ENCODE measurements at regions not wholly inside any gene's neighbourhood (a gene's known extent, or its start where the extent isn't known, plus 50 kb on each side); places are given as distances from the start of the nearest gene placed in this dataset.

GRCh38 chr18:76233876-76234675 lies 261.0 kb downstream of the ZNF516 start:
- Mint-ChIP-seq H3K27me3 (peaks cover 12% of the 10 kb centered on the region), H3K4me3 (no peak overlapping the region), H3K9me3 (peaks cover 18% of the 10 kb centered on the region), H3K4me1 (ENCODE audit: low read depth) (no peaks in the 10 kb centered on the region), H3K36me3 (ENCODE audit: low read depth) (no peaks in the 10 kb centered on the region), H3K27ac (no peak overlapping the region)
- Histone ChIP-seq H3K9me3 (ENCODE audit: control insufficient read depth in 1 of 2, insufficient read depth in 1 of 2, low read length in 2 of 2) (peaks cover 0 to 6% of the 10 kb centered on the region in 2 experiments), H3K36me3 (ENCODE audit: insufficient read depth, low read length) (no peaks in the 10 kb centered on the region), H3K27ac (ENCODE audit: low read depth in 1 of 2, low read length in 2 of 2) (no peak overlapping the region), H3K27me3 (ENCODE audit: control insufficient read depth in 1 of 2, insufficient read depth in 2 of 2, low read length in 2 of 2) (no peaks in the 10 kb centered on the region), H3K4me1 (ENCODE audit: insufficient read depth, low read length) (no peaks in the 10 kb centered on the region), H3K4me3 (ENCODE audit: low read length) (no peak overlapping the region)
- ChIA-PET CTCF (no interaction called here), POLR2A (no interaction called here)
- TF ChIP-seq CTCF (IDR thresholded peaks at IDR 0.05), result no peak
- intact Hi-C loops (cut with DNase I, micrococcal nuclease), result no loop called here
- ATAC-seq (ENCODE audit: poor library complexity), result no peak
- DNase-seq, result no peak

- ATAC-seq (ENCODE audit: poor library complexity), result no peak
- peaks cover 0 to 2% of the 10 kb centered on the region in 2 experiments for H3K9me3 ChIP-seq (ENCODE audit: control insufficient read depth in 1 of 2, insufficient read depth in 1 of 2, low read length in 2 of 2)
- Mint-ChIP-seq H3K9me3 (peaks cover 15% of the 10 kb centered on the region), H3K4me1 (ENCODE audit: low read depth) (no peaks in the 10 kb centered on the region), H3K4me3 (no peak overlapping the region), H3K36me3 (ENCODE audit: low read depth) (no peaks in the 10 kb centered on the region), H3K27me3 (peaks cover 12% of the 10 kb centered on the region), H3K27ac (no peak overlapping the region)
- ChIA-PET POLR2A (no interaction called here), CTCF (no interaction called here)
- H3K27ac ChIP-seq (ENCODE audit: low read depth in 1 of 2, low read length in 2 of 2), result no peak overlapping the region
- TF ChIP-seq CTCF (IDR thresholded peaks at IDR 0.05), result no peak
- H3K27me3 ChIP-seq (ENCODE audit: control insufficient read depth in 1 of 2, insufficient read depth in 2 of 2, low read length in 2 of 2), result no peaks in the 10 kb centered on the region
- no peaks in the 10 kb centered on the region for H3K4me1 ChIP-seq (ENCODE audit: insufficient read depth, low read length)
- no peak for DNase-seq
- no peak overlapping the region for H3K4me3 ChIP-seq (ENCODE audit: low read length)
- H3K36me3 ChIP-seq (ENCODE audit: insufficient read depth, low read length), result no peaks in the 10 kb centered on the region
- intact Hi-C loops (cut with DNase I, micrococcal nuclease), result no loop called here
Measured at GRCh38 chr18:76233406-76233805, 261.6 kb downstream of the ZNF516 start.

GRCh38 chr18:76232779-76233178 lies 262.3 kb downstream of the ZNF516 start:
- POLR2A ChIA-PET, result no interaction called here
- no peaks in the 10 kb centered on the region for H3K36me3 ChIP-seq (ENCODE audit: insufficient read depth, low read length)
- peaks cover 12% of the 10 kb centered on the region for H3K27me3 Mint-ChIP-seq
- H3K4me1 ChIP-seq (ENCODE audit: insufficient read depth, low read length), result no peaks in the 10 kb centered on the region
- H3K9me3 Mint-ChIP-seq, result peaks cover 10% of the 10 kb centered on the region
- TF ChIP-seq CTCF (IDR thresholded peaks at IDR 0.05), result no peak
- H3K27me3 ChIP-seq (ENCODE audit: control insufficient read depth in 1 of 2, insufficient read depth in 2 of 2, low read length in 2 of 2), result no peaks in the 10 kb centered on the region
- no peak for ATAC-seq (ENCODE audit: poor library complexity)
- no peak overlapping the region for H3K27ac ChIP-seq (ENCODE audit: low read depth in 1 of 2, low read length in 2 of 2)
- no peaks in the 10 kb centered on the region for H3K9me3 ChIP-seq (ENCODE audit: control insufficient read depth in 1 of 2, insufficient read depth in 1 of 2, low read length in 2 of 2)
- DNase-seq, result no peak
- CTCF ChIA-PET, result no interaction called here
- no peak overlapping the region for H3K4me3 Mint-ChIP-seq
- no peak overlapping the region for H3K4me3 ChIP-seq (ENCODE audit: low read length)
- no peaks in the 10 kb centered on the region for H3K4me1 Mint-ChIP-seq (ENCODE audit: low read depth)
- no peak overlapping the region for H3K27ac Mint-ChIP-seq
- intact Hi-C loops (cut with DNase I, micrococcal nuclease), result no loop called here
- no peaks in the 10 kb centered on the region for H3K36me3 Mint-ChIP-seq (ENCODE audit: low read depth)
